Fibroblast of skin of scalp (primary cell): ENCODE measurements at regions not wholly inside any gene's neighbourhood (a gene's known extent, or its start where the extent isn't known, plus 50 kb on each side); places are given as distances from the start of the nearest gene placed in this dataset.
"Not testable (repeated sequence)": the region's sequence is repeated elsewhere in the genome, so short reads cannot be mapped to it uniquely, and the experiment has no call there.

Source experiments
- DNase-seq: peaks from one replicate; pipeline ENCODE4 v3.0.0-alpha.2; 2013

- no peak for DNase-seq
Measured at GRCh38 chr6:40146902-40147301, 212.6 kb upstream of the MOCS1 start.

- no peak for DNase-seq
Measured at GRCh38 chr6:40139447-40139846, 205.2 kb upstream of the MOCS1 start.

GRCh38 chr6:40138273-40138720 lies 204.0 kb upstream of the MOCS1 start:
- DNase-seq: no peak

- no peak for DNase-seq
Measured at GRCh38 chr6:40135491-40136072, 201.3 kb upstream of the MOCS1 start.

- not testable (repeated sequence) for DNase-seq
Measured at GRCh38 chr6:40133981-40134380, 199.7 kb upstream of the MOCS1 start.

- DNase-seq: no peak
Measured at GRCh38 chr6:40131675-40132074, 197.4 kb upstream of the MOCS1 start.

- no peak for DNase-seq
Measured at GRCh38 chr6:40128127-40128526, 193.9 kb upstream of the MOCS1 start.

- DNase-seq: no peak
Measured at GRCh38 chr6:40125680-40126394, 191.6 kb upstream of the MOCS1 start.

GRCh38 chr6:40124924-40125323 lies 190.7 kb upstream of the MOCS1 start:
- DNase-seq: no peak

- DNase-seq: no peak
Measured at GRCh38 chr6:40116832-40117231, 182.6 kb upstream of the MOCS1 start.

GRCh38 chr6:40112350-40112749 lies 178.1 kb upstream of the MOCS1 start:
- no peak for DNase-seq

GRCh38 chr6:40108736-40109135 lies 174.5 kb upstream of the MOCS1 start:
- no peak for DNase-seq

- no peak for DNase-seq
Measured at GRCh38 chr6:40106840-40107239, 172.6 kb upstream of the MOCS1 start.

GRCh38 chr6:40098774-40099173 lies 164.5 kb upstream of the MOCS1 start:
- DNase-seq: no peak

GRCh38 chr6:40097590-40097989 lies 163.3 kb upstream of the MOCS1 start:
- no peak for DNase-seq

GRCh38 chr6:40083141-40083920 lies 149.1 kb upstream of the MOCS1 start:
- no peak for DNase-seq

- no peak for DNase-seq
Measured at GRCh38 chr6:40082278-40083043, 148.2 kb upstream of the MOCS1 start.

GRCh38 chr6:40077736-40078135 lies 143.5 kb upstream of the MOCS1 start:
- DNase-seq: no peak

- no peak for DNase-seq
Measured at GRCh38 chr6:40077315-40077714, 143.1 kb upstream of the MOCS1 start.

- no peak for DNase-seq
Measured at GRCh38 chr6:40075056-40075590, 140.9 kb upstream of the MOCS1 start.

GRCh38 chr6:40074306-40075055 lies 140.2 kb upstream of the MOCS1 start:
- DNase-seq: no peak

GRCh38 chr6:40066372-40066771 lies 132.1 kb upstream of the MOCS1 start:
- no peak for DNase-seq
